ENCODE measurements at regions not wholly inside any gene's neighbourhood (a gene's known extent, or its start where the extent isn't known, plus 50 kb on each side); places are given as distances from the start of the nearest gene placed in this dataset.
"Not testable (repeated sequence)": the region's sequence is repeated elsewhere in the genome, so short reads cannot be mapped to it uniquely, and the experiment has no call there.

DNA sequence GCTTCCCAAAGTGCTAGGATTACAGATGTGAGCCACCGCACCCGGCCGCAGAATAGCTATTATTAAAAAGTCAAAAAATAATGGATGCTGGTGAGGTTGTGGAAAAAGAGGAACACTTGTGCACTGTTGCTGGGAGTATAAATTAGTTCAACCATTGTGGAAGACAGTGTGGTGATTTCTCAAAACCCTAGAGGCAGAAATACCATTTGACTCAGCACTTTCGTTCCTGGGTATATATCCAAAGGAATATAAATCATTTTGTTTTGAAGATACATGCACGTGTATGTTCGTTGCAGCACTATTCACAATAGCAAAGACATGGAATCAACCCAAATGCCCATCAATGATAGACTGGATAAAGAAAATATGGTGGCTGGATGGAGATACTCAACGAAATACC, 132.1 kb upstream of the MED13 start:
- TF ChIP-seq, protein P1, sequence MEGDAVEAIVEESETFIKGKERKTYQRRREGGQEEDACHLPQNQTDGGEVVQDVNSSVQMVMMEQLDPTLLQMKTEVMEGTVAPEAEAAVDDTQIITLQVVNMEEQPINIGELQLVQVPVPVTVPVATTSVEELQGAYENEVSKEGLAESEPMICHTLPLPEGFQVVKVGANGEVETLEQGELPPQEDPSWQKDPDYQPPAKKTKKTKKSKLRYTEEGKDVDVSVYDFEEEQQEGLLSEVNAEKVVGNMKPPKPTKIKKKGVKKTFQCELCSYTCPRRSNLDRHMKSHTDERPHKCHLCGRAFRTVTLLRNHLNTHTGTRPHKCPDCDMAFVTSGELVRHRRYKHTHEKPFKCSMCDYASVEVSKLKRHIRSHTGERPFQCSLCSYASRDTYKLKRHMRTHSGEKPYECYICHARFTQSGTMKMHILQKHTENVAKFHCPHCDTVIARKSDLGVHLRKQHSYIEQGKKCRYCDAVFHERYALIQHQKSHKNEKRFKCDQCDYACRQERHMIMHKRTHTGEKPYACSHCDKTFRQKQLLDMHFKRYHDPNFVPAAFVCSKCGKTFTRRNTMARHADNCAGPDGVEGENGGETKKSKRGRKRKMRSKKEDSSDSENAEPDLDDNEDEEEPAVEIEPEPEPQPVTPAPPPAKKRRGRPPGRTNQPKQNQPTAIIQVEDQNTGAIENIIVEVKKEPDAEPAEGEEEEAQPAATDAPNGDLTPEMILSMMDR (IDR thresholded peaks at IDR 0.05) = not testable (repeated sequence)
- TF ChIP-seq, protein P2, sequence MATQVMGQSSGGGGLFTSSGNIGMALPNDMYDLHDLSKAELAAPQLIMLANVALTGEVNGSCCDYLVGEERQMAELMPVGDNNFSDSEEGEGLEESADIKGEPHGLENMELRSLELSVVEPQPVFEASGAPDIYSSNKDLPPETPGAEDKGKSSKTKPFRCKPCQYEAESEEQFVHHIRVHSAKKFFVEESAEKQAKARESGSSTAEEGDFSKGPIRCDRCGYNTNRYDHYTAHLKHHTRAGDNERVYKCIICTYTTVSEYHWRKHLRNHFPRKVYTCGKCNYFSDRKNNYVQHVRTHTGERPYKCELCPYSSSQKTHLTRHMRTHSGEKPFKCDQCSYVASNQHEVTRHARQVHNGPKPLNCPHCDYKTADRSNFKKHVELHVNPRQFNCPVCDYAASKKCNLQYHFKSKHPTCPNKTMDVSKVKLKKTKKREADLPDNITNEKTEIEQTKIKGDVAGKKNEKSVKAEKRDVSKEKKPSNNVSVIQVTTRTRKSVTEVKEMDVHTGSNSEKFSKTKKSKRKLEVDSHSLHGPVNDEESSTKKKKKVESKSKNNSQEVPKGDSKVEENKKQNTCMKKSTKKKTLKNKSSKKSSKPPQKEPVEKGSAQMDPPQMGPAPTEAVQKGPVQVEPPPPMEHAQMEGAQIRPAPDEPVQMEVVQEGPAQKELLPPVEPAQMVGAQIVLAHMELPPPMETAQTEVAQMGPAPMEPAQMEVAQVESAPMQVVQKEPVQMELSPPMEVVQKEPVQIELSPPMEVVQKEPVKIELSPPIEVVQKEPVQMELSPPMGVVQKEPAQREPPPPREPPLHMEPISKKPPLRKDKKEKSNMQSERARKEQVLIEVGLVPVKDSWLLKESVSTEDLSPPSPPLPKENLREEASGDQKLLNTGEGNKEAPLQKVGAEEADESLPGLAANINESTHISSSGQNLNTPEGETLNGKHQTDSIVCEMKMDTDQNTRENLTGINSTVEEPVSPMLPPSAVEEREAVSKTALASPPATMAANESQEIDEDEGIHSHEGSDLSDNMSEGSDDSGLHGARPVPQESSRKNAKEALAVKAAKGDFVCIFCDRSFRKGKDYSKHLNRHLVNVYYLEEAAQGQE (IDR thresholded peaks at IDR 0.05; ENCODE audit: insufficient read depth in 1 of 2, low read depth in 2 of 2, low read length in 1 of 2) = not testable (repeated sequence)
- TF ChIP-seq TCF7L2 (IDR thresholded peaks at IDR 0.05; ENCODE audit: low read depth, low read length) = not testable (repeated sequence)
